ENCODE measurements at regions not wholly inside any gene's neighbourhood (a gene's known extent, or its start where the extent isn't known, plus 50 kb on each side); places are given as distances from the start of the nearest gene placed in this dataset.

DNA sequence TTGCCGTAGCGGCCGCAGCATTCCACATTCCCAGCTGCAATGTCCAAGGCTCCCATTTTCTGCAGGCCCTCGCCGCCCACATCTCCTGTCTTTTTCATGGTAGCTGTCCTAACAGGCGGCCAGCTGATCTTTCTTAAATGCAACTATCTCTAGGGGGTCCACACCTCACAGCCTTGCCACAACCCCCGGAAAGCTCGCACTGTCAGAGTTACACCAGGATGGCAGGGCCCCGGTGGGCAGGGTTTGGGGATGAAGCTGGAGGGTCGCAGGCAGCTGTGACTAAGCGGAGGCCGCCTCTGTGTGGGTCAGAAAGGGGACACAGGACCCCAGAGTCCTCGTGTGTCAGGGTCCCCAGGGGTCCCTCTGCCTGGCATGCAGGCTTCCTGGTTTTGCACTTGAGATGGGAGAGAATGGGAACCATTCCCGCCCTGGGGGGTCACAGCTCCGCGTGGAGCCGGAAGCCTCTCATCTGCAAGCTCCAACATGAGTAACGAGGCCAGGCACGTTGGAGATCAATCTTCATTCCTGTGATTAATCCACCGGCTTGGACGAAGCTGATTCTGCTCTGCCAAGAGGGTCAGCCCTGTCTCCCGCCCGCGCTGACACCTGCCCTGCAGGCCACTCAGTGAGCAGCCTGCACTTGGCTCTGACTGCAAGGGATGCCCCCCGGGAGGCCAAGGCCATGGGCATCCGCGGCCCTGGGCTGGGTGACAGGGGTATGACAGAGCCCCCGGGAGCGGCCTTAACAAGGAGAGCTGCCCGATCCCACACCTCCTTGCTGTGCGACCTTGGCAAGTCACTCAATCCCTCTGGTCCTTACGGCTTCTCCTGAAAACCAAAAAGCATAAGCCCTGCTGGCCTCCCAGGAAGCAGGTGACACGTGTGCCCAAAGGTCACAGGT, 97.9 kb downstream of the ADRA2C start:
- TF ChIP-seq, protein P1, sequence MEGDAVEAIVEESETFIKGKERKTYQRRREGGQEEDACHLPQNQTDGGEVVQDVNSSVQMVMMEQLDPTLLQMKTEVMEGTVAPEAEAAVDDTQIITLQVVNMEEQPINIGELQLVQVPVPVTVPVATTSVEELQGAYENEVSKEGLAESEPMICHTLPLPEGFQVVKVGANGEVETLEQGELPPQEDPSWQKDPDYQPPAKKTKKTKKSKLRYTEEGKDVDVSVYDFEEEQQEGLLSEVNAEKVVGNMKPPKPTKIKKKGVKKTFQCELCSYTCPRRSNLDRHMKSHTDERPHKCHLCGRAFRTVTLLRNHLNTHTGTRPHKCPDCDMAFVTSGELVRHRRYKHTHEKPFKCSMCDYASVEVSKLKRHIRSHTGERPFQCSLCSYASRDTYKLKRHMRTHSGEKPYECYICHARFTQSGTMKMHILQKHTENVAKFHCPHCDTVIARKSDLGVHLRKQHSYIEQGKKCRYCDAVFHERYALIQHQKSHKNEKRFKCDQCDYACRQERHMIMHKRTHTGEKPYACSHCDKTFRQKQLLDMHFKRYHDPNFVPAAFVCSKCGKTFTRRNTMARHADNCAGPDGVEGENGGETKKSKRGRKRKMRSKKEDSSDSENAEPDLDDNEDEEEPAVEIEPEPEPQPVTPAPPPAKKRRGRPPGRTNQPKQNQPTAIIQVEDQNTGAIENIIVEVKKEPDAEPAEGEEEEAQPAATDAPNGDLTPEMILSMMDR (conservative IDR thresholded peaks at IDR 0.05), result no peak
- no peak for TF ChIP-seq EZH2 (IDR thresholded peaks at IDR 0.05; ENCODE audit: low read depth)

All from PC-9 (cell line).